Peyer's patch (tissue), 4 donors: ENCODE measurements at regions not wholly inside any gene's neighbourhood (a gene's known extent, or its start where the extent isn't known, plus 50 kb on each side); places are given as distances from the start of the nearest gene placed in this dataset.

Experiments used
- DNase-seq, 3 donors: peaks; one replicate each; pipeline ENCODE4 v3.0.0-alpha.2; 2017 to 2019
- H3K27ac ChIP-seq, 4 donors: fragments of 200-600 bp; sonication (generic); one replicate each; pipeline ENCODE4 v1.5.1; 2016 to 2019
- H3K27me3 ChIP-seq, 2 donors: fragments of 200-600 bp; sonication (generic); one replicate each; pipeline ENCODE4 v1.5.1; 2019
- H3K36me3 ChIP-seq, 3 donors: fragments of 200-600 bp; sonication (generic); one replicate each; pipeline ENCODE4 v1.5.1; 2016 to 2019
- H3K4me1 ChIP-seq, 4 donors: fragments of 200-600 bp; sonication (generic); one replicate each; pipeline ENCODE4 v1.5.1; 2016 to 2019
- H3K4me3 ChIP-seq, 4 donors: fragments of 200-600 bp; sonication (generic); 1 replicate in 3 of 4; 2 replicates in 1 of 4; pipeline ENCODE4 v1.5.1; 2016 to 2019; ENCODE audit warnings: mild to moderate bottlenecking in 1 of 4
- H3K9me3 ChIP-seq, 4 donors: fragments of 200-600 bp; sonication (generic); one replicate each; pipeline ENCODE4 v1.5.1; 2016 to 2019; ENCODE audit warnings: mild to moderate bottlenecking in 1 of 4
- POLR2A ChIP-seq, 2 donors: fragments of 450-650 bp; IDR thresholded peaks; one replicate each; pipeline ENCODE4 v1.5.1; 2017; ENCODE audit warnings: antibody characterized with exemption in 2 of 2, mild to moderate bottlenecking in 2 of 2, moderate library complexity in 2 of 2
- TF ChIP-seq, protein P1 (sequence below), 6 experiments: fragments of 450-650 bp in 4 of 6; fragments of 200-600 bp in 2 of 6; sonication (generic) in 1 of 6; IDR thresholded peaks; one replicate each; pipeline ENCODE4 v1.5.1; 2017 to 2019; ENCODE audit warnings: antibody characterized with exemption in 6 of 6, mild to moderate bottlenecking in 3 of 6, moderate library complexity in 1 of 6

DNA sequence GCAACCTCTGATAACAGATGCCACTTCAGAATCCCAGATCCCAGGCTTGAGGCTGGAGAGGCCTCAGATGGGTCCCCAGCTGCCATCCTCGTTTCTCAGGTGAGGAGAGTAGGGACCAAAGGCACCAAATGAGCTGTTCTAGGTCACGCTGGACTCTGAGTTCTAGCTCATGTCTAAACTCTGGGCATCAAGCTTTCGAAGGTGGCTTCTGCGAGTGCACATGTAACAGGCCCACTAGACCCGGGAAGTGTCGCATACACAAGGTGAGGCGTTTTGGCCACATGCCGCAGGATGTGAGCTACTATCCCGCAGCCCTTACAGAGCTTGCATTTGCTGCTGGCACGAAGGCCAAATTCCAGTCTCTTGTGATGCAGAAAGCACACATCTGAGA, 355.1 kb upstream of the SHH start:
- H3K27ac ChIP-seq = no peak overlapping the region
- TF ChIP-seq, protein P1, sequence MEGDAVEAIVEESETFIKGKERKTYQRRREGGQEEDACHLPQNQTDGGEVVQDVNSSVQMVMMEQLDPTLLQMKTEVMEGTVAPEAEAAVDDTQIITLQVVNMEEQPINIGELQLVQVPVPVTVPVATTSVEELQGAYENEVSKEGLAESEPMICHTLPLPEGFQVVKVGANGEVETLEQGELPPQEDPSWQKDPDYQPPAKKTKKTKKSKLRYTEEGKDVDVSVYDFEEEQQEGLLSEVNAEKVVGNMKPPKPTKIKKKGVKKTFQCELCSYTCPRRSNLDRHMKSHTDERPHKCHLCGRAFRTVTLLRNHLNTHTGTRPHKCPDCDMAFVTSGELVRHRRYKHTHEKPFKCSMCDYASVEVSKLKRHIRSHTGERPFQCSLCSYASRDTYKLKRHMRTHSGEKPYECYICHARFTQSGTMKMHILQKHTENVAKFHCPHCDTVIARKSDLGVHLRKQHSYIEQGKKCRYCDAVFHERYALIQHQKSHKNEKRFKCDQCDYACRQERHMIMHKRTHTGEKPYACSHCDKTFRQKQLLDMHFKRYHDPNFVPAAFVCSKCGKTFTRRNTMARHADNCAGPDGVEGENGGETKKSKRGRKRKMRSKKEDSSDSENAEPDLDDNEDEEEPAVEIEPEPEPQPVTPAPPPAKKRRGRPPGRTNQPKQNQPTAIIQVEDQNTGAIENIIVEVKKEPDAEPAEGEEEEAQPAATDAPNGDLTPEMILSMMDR (IDR thresholded peaks at IDR 0.05) = no peak
- TF ChIP-seq POLR2A (IDR thresholded peaks at IDR 0.05) = no peak
- H3K9me3 ChIP-seq = no peaks in the 10 kb centered on the region
- no peaks in the 10 kb centered on the region for H3K36me3 ChIP-seq
- peak in 1 of 3 donors; percentile 38 for DNase-seq
- no peaks in the 10 kb centered on the region for H3K27me3 ChIP-seq
- H3K4me1 ChIP-seq = no peaks in the 10 kb centered on the region
- H3K4me3 ChIP-seq = no peak overlapping the region

DNA sequence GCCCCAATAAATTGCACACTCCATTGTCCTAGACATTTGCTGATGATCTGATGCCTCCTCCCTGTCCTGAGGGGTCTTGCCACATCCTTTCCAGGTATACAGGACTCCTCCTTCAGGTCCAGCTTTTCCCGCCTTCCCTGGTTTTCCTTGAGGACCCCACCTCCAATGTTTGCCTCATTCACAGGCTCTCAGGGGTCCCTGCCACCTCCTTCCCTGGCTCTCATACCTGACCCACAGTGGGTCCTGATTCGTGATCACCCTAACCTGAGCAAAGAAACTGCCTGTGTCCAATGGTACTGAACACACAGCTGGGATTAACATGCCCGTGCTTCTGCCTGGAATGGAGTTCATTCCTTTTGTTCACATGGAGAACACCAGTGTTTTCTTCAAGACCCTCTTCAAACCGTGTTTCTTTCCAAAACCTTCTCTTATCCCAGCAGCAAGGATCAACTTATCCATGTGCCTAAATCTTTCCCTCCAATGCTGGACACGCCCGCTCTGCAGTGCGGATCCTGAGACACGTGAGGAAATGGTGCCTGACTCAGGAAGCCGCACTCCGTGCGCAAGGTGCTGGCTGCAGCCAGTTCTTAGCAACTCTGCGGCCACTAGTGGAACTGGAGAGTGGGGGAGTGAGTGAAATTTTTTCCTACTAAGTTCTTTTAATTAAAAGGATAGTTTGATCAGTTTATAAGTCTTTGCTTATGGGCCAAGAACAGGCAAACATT, 354.6 kb upstream of the SHH start:
- Histone ChIP-seq H3K36me3 (no peaks in the 10 kb centered on the region), H3K4me1 (no peaks in the 10 kb centered on the region), H3K27ac (no peak overlapping the region), H3K4me3 (no peak overlapping the region), H3K9me3 (no peaks in the 10 kb centered on the region), H3K27me3 (no peaks in the 10 kb centered on the region)
- TF ChIP-seq POLR2A (IDR thresholded peaks at IDR 0.05) = no peak
- no peak for DNase-seq

DNA sequence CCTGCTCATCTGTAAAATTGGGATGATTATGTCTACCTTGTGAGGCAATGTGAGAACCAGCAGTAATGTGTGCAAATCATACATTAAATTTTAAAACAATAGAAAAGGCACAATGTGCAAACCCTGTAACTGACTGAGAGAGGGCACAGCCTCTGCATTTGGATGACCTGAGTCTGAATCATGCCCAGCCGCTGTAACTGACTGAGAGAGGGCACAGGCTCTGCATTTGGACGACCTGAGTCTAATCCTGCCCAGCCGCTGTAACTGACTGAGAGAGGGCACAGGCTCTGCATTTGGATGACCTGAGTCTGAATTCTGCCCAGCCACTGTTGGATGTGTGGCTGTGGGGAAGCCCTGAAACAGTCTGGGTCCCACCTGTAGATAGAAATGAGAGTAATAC, 351.5 kb upstream of the SHH start:
- H3K36me3 ChIP-seq = no peaks in the 10 kb centered on the region

DNA sequence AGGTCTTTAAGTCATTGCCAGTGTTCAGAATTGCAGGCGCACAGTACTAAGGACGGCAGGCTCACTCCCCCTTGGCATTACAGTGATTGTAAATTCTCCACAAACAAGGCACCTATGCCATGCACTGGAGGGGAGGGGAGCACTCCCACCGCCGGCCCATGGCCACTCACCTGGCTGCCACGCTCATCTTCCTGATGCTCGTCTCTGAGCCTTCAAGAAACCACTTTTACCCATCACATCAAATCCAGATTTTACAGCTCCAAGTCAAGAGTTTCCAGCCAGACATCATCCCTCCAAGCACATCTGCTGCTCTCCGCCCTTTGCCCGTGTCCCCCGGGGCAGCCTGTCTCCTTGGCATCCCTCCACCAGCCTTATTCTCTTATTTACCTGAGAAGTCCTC, 350.2 kb upstream of the SHH start:
- no peak for DNase-seq
- no peaks in the 10 kb centered on the region for H3K36me3 ChIP-seq
- H3K27me3 ChIP-seq = no peaks in the 10 kb centered on the region
- H3K4me3 ChIP-seq = no peak overlapping the region
- TF ChIP-seq, protein P1 (IDR thresholded peaks at IDR 0.05) = no peak
- TF ChIP-seq POLR2A (IDR thresholded peaks at IDR 0.05) = no peak
- no peak overlapping the region for H3K27ac ChIP-seq
- no peaks in the 10 kb centered on the region for H3K4me1 ChIP-seq
- H3K9me3 ChIP-seq = no peaks in the 10 kb centered on the region

More for the DNA sequence above, 351.5 kb upstream of the SHH start:
- Histone ChIP-seq H3K4me3 (no peak overlapping the region), H3K27me3 (no peaks in the 10 kb centered on the region), H3K4me1 (no peaks in the 10 kb centered on the region), H3K27ac (no peak overlapping the region), H3K9me3 (no peaks in the 10 kb centered on the region)
- TF ChIP-seq, protein P1 (IDR thresholded peaks at IDR 0.05) = no peak
- TF ChIP-seq POLR2A (IDR thresholded peaks at IDR 0.05) = no peak
- DNase-seq = no peak

DNA sequence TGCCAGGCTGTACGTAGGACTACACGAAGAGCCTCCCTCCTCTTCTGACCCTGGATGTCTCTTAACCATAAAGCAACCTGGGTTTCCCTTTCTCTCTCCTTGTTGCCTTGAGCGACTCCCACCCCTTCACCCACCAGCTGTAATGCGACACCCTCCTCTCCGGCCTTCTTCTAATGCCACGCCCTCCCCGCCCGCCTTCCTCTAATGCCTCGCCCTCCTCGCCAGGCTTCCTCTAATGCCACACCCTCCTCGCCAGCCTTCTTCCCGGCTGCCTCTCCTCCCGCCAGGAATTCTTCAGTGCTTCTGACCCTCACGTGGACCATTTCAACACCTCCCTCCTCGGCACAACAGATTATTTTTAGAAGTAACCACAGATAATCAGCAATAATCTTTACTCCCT, 348.5 kb upstream of the SHH start:
- Histone ChIP-seq H3K4me1 (no peaks in the 10 kb centered on the region), H3K27me3 (no peaks in the 10 kb centered on the region), H3K4me3 (no peak overlapping the region), H3K36me3 (no peaks in the 10 kb centered on the region), H3K27ac (no peak overlapping the region), H3K9me3 (no peaks in the 10 kb centered on the region)
- TF ChIP-seq, protein P1 (IDR thresholded peaks at IDR 0.05) = no peak
- TF ChIP-seq POLR2A (IDR thresholded peaks at IDR 0.05) = no peak
- DNase-seq = no peak

DNA sequence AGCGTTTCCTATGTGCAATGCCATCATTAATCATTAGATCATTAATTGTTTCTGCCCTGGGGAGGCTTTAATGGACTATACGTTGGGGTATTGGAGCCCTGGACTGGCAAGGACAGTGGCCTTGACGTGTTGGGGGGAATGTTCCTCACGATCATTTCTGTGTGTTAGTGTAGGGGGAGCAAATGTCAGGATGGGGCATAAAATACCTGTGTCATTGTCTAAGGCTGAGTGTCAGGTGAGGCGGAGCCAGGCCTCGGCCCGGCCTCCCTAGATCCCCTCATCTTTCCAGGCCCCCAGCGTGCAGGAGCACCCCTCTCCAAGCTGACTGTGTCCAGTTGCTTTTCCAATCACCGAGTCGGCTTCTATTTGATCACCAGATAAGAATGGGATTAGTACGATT, 346.4 kb upstream of the SHH start:
- Histone ChIP-seq H3K4me1 (no peaks in the 10 kb centered on the region), H3K27ac (no peak overlapping the region), H3K4me3 (no peak overlapping the region), H3K27me3 (no peaks in the 10 kb centered on the region), H3K36me3 (no peaks in the 10 kb centered on the region), H3K9me3 (no peaks in the 10 kb centered on the region)
- no peak for DNase-seq
- TF ChIP-seq, protein P1 (IDR thresholded peaks at IDR 0.05) = no peak
- no peak for TF ChIP-seq POLR2A (IDR thresholded peaks at IDR 0.05)
